Suppressor macrophage (primary cell): ENCODE measurements at regions not wholly inside any gene's neighbourhood (a gene's known extent, or its start where the extent isn't known, plus 50 kb on each side); places are given as distances from the start of the nearest gene placed in this dataset.
"Not testable (repeated sequence)": the region's sequence is repeated elsewhere in the genome, so short reads cannot be mapped to it uniquely, and the experiment has no call there.

Source experiments
- DNase-seq, 4 experiments: peaks; one replicate each; pipeline ENCODE4 v3.0.0-alpha.2; 2020 to 2022

- DNase-seq: no peak
Measured at GRCh38 chr1:30028939-30029338, 694.4 kb downstream of the MATN1 start.

DNA sequence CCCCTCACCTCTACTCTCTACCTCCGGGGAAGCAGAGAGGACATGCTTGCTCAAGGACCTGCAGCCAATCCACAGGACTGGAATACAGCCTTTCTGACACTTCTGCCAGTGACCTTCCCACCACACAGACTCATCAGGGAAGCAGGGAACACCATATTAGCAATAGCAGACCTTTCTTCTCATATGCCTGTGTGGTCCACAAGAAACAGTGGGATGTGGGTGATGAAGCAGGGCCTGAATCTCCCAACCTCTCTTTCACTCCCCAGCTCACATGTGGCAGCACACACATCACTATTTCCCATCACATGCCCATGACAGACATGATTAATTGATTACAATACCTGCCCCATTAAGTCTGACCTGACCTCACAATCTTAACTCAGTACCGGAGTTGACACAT lies 695.1 kb downstream of the MATN1 start:
- DNase-seq: no peak

DNA sequence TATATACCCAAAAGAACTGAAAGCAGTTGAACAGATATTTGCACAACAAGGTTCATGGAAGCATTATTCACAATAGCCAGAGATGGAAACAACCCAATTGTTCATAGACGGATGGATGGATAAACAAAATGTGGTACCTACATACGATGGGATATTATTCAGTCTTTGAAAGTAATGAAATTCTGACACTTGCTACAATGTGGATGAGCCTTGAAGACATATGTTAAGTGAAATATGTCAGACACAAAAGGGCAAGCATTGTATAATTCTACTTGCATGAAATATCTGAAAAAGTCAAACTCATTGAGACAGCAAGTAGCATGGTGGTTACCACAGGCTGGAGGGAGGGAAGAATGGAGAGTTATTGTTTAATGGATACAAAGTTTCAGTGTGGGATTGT lies 696.1 kb downstream of the MATN1 start:
- DNase-seq: no peak

DNA sequence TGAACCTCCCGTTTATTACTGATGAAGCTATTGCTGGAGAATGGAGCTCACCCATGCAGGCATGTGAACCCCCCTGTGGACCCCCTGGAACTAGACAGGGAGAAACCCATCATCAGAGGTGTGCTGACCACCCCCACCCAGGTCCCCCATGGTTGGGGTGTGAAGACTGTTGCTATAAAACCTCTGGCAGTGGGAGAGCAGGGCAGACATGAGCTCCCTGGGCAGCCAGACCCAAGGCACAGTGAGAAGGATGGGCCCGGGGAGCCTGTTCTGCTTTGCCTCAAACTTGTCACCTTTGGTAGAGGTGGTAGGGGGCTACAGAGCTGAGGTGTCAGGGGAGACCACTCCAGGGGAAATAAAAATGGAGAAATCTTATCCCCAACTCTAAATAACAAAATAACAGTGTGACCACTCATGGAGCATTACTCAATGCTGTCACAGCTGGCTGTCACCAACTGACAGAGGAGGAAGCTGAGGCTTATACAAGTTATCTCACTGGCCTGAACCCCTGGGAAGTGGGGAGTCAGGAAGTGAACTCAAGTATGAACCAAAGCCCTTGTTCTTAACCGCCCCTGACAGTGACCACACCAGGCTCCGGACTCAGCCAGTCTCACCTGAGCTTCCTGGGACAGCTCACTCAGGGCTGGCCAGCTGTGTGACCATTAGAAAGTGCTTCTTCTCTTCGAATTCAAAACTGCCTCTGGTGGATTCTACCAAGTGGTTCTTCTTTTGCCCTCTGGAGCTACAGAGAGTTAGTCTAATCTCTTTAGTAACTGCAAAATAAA lies 698.8 kb downstream of the MATN1 start:
- DNase-seq: peak; percentile 40 to 68 (median 65)

DNA sequence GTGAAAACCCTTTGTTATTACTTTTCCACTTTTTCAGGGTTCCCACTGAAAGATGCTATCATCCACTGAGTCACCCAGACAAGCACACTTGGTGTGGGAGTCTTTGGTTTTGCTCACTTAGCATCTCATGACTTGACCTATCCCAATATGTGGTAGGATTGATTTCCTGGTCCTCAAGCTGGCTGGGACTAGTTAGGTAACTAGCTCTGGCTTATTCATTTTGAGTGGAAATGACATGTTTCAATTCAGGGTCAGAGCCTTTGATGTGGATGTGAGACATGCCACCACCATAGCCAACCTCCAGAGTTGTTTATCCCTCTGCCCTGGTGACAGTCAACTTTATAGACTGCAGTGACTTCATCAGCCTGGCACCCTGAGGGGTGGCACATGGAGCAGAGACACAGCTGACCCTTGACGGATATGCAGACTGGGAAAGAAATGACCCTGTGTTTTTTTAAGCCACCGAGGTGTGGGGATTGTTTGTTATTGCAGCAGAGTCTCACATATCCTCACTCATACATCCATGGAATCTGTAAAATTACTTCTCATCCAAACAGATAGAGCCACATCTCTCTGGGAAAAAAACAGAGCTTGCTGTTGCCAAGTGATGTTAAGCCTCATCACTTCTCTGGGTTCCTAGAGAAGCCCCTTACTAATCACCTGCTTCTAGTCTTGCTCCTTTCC lies 699.9 kb downstream of the MATN1 start:
- DNase-seq: peak; percentile 46 to 85 (median 60)

- no peak for DNase-seq
Measured at GRCh38 chr1:30014031-30014430, 709.4 kb downstream of the MATN1 start.

- no peak for DNase-seq
Measured at GRCh38 chr1:30012455-30013440, 710.6 kb downstream of the MATN1 start.

DNA sequence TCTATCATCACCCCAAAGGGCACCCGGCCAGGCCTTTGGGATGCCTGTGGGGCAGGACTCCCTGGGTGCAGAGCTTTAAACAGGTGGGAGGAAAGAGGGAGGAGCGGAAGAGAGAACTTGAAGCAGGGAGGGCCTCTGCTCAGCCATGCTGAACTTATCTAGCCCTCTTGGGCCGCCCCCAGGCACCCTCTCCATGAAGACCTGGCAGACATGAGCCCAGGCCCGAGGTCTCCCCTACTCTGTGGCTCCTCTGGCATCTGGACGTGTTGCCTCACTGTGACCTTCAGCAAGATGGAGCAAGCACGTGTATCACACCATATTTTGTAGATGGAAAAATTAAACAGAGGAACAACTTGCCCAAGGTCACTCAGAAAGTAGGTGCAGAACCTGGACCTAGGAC lies 711.4 kb downstream of the MATN1 start:
- DNase-seq: no peak

DNA sequence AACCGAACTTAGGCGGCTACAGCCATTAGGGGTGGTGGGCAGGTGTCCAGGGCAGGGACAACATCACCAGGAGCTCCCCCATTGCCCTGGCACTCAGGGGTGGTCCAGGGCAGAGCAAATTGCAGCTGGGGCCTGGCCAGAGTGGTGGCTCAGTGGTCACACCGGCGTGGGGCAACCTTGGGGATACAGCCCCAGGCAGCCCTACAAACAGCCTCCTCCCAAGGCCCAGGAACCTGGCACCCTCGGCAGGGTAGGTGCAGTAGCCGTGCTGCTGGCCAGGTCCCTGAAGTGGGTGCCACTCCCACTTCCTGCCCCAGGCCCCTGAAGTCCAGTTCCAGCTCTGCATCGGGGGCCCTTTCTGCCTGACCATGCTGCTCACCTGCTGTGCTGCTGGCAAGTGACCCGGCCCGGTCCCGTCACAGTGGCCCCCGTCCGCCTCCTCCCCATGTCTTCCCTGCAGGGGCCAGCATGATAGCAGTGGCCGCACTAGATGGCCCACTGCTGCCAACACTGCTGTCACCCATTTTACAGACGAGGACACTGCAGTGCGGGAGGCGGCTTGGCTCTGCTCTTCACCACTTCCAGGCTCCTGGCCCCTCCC lies 712.8 kb downstream of the MATN1 start:
- no peak for DNase-seq

DNA sequence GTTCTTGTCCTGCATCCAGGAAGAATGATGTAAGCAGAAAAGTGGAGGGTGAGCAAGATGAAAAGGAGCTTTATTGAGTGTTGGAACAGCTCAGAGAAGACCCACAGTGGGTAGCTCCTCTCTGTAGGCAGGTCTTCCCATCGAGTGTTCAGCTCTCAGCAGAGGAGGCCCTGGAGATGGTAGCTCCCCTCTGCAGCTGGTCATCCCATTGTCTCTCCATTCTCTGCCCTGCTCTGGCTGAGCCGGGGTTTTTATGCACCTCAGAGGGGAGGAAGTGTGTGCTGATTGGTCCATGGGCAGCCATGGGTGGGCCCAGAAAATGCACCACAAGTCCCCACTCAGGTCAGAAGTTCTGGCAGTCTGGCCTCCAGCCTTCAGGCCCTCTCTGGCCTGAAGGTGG lies 713.7 kb downstream of the MATN1 start:
- no peak for DNase-seq

GRCh38 chr1:30008998-30009657 lies 714.3 kb downstream of the MATN1 start:
- peak; percentile 35 to 63 (median 56) for DNase-seq

GRCh38 chr1:30008372-30008997 lies 714.9 kb downstream of the MATN1 start:
- DNase-seq: no peak

DNA sequence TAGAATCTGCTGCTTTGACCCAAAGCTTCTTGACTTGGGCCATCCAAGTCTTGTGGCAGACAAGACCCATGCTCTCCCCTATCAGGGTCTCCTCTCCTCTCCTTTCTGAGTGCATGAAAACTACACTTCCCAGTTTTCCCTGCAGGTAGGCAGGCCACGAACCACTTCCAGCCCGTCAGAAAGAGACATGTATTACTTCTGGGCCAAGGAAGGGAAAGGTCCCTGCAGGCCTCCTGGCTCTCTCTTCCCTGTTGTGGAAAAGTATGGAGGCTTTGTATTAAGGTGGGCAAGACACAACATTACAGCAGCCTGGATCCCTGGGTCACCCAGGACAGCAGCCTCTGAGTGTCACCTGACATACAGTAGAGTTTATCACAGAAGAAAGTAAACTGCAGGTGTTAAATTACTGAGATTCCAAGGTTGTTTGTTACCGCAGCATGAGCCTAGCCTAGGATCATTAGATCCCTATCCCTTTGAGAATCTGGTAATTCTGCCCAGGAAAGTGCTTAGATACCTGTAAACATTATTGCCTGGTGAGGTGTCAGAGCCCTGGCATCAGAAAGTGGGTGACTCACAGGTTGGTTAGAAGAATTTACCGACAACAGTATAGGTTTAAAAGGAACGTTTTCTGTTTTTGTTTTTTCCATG lies 717.3 kb downstream of the MATN1 start:
- DNase-seq: no peak

DNA sequence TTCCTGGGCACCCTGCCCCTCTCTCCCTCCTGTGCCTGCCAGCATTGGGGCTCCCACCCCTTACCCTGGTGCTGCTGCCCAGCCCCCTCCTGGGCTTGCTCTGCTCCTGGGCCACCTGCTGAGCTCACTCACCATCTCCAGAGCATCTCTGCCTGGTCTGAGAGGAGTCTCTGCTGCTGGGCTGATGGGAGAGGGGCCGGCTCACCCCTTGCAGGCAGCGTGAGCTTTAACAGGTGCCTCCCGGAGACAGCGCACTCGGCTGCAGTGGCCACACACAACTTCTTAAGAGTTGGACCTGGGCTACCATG lies 721.7 kb downstream of the MATN1 start:
- no peak for DNase-seq

- DNase-seq: no peak
Measured at GRCh38 chr1:30001011-30001731, 722.2 kb downstream of the MATN1 start.

GRCh38 chr1:30000266-30000665 lies 723.1 kb downstream of the MATN1 start:
- no peak for DNase-seq

DNA sequence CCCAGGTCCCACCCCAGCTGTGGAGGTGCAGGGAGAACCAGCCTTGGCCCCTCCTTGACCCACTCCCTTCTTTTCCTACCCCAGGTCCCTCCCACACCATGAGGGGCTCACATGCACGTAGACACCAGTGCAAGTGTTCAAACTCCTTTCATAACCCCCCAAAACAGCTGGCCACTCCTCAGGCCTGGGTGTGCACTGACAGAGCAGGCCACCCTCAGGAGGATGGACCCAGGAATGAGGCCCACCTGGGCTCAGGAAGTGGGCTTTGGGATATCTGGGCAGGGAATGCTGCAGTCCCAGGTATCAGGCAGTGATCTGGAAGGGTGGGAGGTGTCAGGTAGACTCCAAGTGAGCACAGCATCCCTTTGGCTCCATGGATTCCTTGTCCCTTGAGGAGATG lies 723.8 kb downstream of the MATN1 start:
- DNase-seq: no peak

DNA sequence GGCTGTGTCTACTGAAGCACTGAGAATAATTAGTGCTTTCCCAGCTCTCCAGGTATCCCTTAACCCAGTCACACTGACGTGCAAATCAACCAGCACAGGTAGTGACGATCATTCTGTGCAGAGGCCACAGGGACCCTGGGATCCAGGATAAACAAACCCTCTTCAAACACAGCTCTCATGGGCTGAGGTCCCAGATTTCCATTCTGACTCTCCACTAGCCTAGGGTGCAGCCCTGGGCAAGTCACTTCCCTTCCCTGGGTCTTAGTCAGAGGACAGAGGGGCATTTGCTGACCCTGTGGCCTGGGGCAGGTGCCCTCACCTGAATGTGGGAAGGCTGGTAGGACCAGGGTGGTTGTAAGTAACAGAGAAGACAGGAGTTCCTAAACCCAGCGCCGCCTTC lies 724.7 kb downstream of the MATN1 start:
- DNase-seq: no peak

- not testable (repeated sequence) for DNase-seq
Measured at GRCh38 chr1:29997818-29998217, 725.6 kb downstream of the MATN1 start.

DNA sequence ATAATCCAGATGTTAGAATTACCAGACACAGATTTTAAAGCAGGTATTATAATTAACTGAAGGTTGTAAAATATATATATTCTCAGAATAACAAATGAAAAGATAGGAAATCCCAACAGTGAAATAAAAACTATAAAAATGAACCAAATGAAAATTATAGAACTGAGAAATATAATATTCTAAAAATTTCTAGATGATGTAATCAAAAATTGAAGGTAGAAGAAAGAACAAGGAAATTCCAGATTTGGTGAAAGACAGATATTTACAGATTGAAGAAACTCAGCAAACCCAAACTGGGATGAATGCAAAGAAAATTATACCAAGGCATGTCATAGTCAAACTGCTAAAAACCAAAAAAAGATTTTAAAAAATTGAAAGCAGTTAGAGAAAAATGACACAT lies 729.4 kb downstream of the MATN1 start:
- no peak for DNase-seq

DNA sequence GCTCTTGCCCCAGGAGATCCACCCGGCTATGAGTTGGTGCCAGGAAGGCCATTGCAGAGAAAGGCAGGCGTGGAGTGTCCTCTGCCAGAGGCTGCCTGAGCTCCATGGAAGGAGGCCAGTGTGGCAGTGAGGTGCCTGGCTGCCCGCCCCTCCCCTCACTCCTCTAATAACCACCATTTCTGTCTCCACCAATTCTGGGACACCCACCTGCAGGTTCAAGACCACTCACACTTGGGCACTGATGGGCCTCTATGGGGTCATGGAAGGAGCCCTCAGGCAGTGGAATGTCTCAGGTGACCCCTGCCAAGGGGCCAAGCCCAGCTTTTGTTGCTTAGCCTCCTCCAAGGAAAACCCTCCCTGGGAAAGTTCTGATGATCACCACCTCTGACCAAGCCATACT lies 731.6 kb downstream of the MATN1 start:
- no peak for DNase-seq
